Astrocyte (in vitro differentiated cells and primary cell): ENCODE measurements at regions not wholly inside any gene's neighbourhood (a gene's known extent, or its start where the extent isn't known, plus 50 kb on each side); places are given as distances from the start of the nearest gene placed in this dataset.

Source experiments
- CTCF ChIP-seq: IDR thresholded peaks from 2 replicates; pipeline ENCODE4 v1.5.1; 2011; ENCODE audit warnings: low read depth, mild to moderate bottlenecking, inconsistent platforms, low read length, moderate library complexity; ENCODE audit not compliant: insufficient read depth
- EZH2 ChIP-seq: IDR thresholded peaks from 2 replicates; pipeline ENCODE4 v1.6.1; 2012; ENCODE audit warnings: mild to moderate bottlenecking, low read length, inconsistent platforms; ENCODE audit not compliant: insufficient read depth

DNA sequence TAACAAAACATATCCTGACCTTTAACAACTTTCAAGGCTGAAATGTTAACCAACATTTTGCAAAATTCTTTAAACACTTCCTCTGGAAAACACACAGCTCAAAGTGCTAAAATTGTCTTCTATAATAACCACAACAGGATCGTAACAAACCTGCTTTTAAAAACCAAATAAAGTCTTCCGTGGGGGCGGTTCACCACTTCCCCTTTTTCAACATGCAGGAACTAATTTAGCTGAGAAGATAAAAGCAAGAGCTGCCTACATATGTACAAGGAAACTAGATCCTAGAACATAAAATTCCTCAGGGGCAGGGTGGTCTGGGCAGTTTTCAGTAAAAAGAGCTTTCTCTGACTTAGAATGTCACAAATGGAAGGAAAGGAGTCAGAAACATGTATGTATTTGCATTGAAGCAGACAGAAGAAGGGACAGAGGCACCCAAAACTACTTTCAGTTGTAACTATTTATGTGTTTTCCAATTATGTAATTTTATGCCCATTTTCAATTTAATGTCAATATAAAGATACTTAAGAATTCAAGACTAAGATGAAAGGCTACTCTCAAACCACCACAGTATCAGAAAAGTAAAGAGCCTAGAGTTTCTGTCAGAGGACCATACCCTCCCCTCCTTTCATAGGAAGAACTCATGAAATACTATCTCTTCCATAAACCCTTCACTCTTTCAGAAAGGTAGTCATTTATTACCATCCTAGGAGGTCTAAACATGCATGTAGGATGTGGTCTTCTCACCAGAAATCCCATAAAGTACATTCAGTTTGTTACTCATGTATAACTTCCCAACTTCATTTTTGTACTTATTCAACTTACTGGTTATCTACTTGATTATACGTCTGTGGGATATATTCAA lies 185.9 kb upstream of the RASA1 start:
- TF ChIP-seq CTCF (no peak), EZH2 (no peak)
